OCI-LY7 (cell line): ENCODE measurements at regions not wholly inside any gene's neighbourhood (a gene's known extent, or its start where the extent isn't known, plus 50 kb on each side); places are given as distances from the start of the nearest gene placed in this dataset.

ENCODE experiments used
- BruUV-seq: library from RNA; stranded (reverse); fragments of 400-500 nt; replicated peaks from 2 replicates; lab custom pipeline; 2021; lab: Mats Ljungman, UMichigan
- CTCF ChIA-PET: fragments of 300-600 bp; sonication (Branson Sonifier 250); formaldehyde crosslinking; loops from one replicate; lab custom pipeline; 2022; ENCODE audit warnings: antibody characterized with exemption; ENCODE audit not compliant: unreplicated experiment; lab: Charles Lee
- POLR2A ChIA-PET: fragments of 300-600 bp; sonication (Branson Sonifier 250); formaldehyde crosslinking; loops from one replicate; lab custom pipeline; 2022; ENCODE audit warnings: antibody characterized with exemption; lab: Charles Lee
- DNase-seq: peaks from one replicate; pipeline ENCODE4 v3.0.0-alpha.2; 2015; ENCODE audit warnings: low spot score
- H2AFZ ChIP-seq: fragments of 200-600 bp; sonication (generic), shearing (Covaris generic); 2 replicates; pipeline ENCODE4 v1.6.1; 2014; ENCODE audit warnings: mild to moderate bottlenecking, antibody characterized with exemption, low read length, moderate library complexity
- H3K27ac ChIP-seq: fragments of 200-600 bp; sonication (generic); 2 replicates; pipeline ENCODE4 v1.5.1; 2014; ENCODE audit warnings: mixed run types, low read depth, mild to moderate bottlenecking, moderate library complexity, low read length, inconsistent platforms; ENCODE audit not compliant: poor library complexity, severe bottlenecking
- H3K36me3 ChIP-seq: fragments of 200-600 bp; sonication (generic); 2 replicates; pipeline ENCODE4 v1.6.1; 2014; ENCODE audit warnings: mild to moderate bottlenecking, antibody characterized with exemption, low read length, moderate library complexity, mixed read lengths; ENCODE audit not compliant: insufficient read depth
- H3K4me1 ChIP-seq: fragments of 200-600 bp; sonication (generic); 2 replicates; pipeline ENCODE4 v1.5.1; 2014; ENCODE audit warnings: mild to moderate bottlenecking, low read length; ENCODE audit not compliant: insufficient read depth, poor library complexity, severe bottlenecking
- H3K4me2 ChIP-seq: fragments of 200-600 bp; sonication (generic); 2 replicates; pipeline ENCODE4 v1.6.1; 2014; ENCODE audit warnings: mild to moderate bottlenecking, low read length
- H3K4me3 ChIP-seq: fragments of 200-600 bp; sonication (generic); 2 replicates; pipeline ENCODE4 v1.5.1; 2014; ENCODE audit warnings: mild to moderate bottlenecking, low read depth, low read length; ENCODE audit not compliant: poor library complexity, severe bottlenecking
- H3K79me2 ChIP-seq: fragments of 200-600 bp; sonication (generic); 2 replicates; pipeline ENCODE4 v1.6.1; 2016; ENCODE audit warnings: low read depth, mild to moderate bottlenecking, low read length, moderate library complexity, mixed read lengths; ENCODE audit not compliant: insufficient read depth
- H3K9me2 ChIP-seq: fragments of 200-600 bp; sonication (generic); 2 replicates; pipeline ENCODE4 v1.6.1; 2016; ENCODE audit warnings: mild to moderate bottlenecking, low read length, mixed read lengths; ENCODE audit not compliant: insufficient read depth
- H3K9me3 ChIP-seq: fragments of 200-600 bp; sonication (generic); 2 replicates; pipeline ENCODE4 v1.6.1; 2014; ENCODE audit warnings: mild to moderate bottlenecking, mixed run types, low read length, mixed read lengths
- H4K20me1 ChIP-seq: fragments of 200-600 bp; sonication (generic); 2 replicates; pipeline ENCODE4 v1.6.1; 2014; ENCODE audit warnings: mild to moderate bottlenecking, antibody characterized with exemption, low read length, moderate library complexity, mixed read lengths; ENCODE audit not compliant: insufficient read depth
- EZH2phosphoT487 ChIP-seq: fragments of 200-600 bp; sonication (generic); IDR thresholded peaks from 2 replicates; pipeline ENCODE4 v1.6.1; 2018; ENCODE audit warnings: low read depth, borderline replicate concordance, mild to moderate bottlenecking, mixed run types, antibody characterized with exemption, low read length, moderate library complexity, mixed read lengths
- intact Hi-C: fragments of 100-400 bp; cut with micrococcal nuclease; formaldehyde crosslinking; loops from one replicate; pipeline ENCODE4 v1.10.0; 2022; ENCODE audit not compliant: unreplicated experiment
- TF ChIP-seq, protein P1 (sequence below): fragments of 200-600 bp; sonication (generic); conservative IDR thresholded peaks from 2 replicates; pipeline ENCODE4 v1.5.1; 2014; ENCODE audit warnings: mild to moderate bottlenecking, antibody characterized with exemption, low read length, moderate library complexity, mixed read lengths

DNA sequence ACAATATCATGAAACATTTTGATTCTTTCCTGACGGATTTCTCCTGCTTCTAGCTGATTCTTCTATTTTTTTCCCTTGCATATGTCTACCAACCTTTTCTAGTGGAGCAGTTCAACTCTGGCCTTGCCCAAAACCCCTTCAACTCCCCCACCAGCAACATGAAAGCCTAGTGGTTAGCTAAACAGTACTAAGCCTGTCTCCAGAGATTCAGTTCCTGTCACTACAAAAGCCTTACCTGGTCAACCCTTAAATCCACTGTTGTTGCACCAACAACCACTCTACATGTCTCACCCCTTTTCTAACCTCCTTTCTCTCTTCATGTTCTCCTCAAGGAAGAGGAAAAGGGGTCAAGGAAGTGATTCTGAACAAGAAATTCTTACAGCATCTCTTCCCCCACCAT, 74.8 kb upstream of the PIK3R1 start:
- Histone ChIP-seq H3K4me3 (no peak overlapping the region), H3K4me2 (no peak overlapping the region), H3K79me2 (no peaks in the 10 kb centered on the region), H3K36me3 (no peaks in the 10 kb centered on the region), H3K27ac (no peak overlapping the region), H2AFZ (peak overlapping the region; percentile 83), H3K4me1 (no peaks in the 10 kb centered on the region), H4K20me1 (no peaks in the 10 kb centered on the region), H3K9me2 (no peaks in the 10 kb centered on the region), H3K9me3 (no peaks in the 10 kb centered on the region)
- CTCF ChIA-PET: no interaction called here
- BruUV-seq: no TSS peak
- POLR2A ChIA-PET: interaction anchor here (0.7 kb wide), 1 partner anchor 15 kb away, joined by 4 read pairs; no protein-coding TSS in a partner anchor
- DNase-seq: no peak
- TF ChIP-seq EZH2phosphoT487: no peak
- TF ChIP-seq, protein P1, sequence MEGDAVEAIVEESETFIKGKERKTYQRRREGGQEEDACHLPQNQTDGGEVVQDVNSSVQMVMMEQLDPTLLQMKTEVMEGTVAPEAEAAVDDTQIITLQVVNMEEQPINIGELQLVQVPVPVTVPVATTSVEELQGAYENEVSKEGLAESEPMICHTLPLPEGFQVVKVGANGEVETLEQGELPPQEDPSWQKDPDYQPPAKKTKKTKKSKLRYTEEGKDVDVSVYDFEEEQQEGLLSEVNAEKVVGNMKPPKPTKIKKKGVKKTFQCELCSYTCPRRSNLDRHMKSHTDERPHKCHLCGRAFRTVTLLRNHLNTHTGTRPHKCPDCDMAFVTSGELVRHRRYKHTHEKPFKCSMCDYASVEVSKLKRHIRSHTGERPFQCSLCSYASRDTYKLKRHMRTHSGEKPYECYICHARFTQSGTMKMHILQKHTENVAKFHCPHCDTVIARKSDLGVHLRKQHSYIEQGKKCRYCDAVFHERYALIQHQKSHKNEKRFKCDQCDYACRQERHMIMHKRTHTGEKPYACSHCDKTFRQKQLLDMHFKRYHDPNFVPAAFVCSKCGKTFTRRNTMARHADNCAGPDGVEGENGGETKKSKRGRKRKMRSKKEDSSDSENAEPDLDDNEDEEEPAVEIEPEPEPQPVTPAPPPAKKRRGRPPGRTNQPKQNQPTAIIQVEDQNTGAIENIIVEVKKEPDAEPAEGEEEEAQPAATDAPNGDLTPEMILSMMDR: no peak
- intact Hi-C loops: no loop called here

- Histone ChIP-seq H4K20me1 (no peaks in the 10 kb centered on the region), H3K27ac (no peak overlapping the region), H3K79me2 (no peaks in the 10 kb centered on the region), H3K4me3 (no peak overlapping the region), H3K4me1 (no peaks in the 10 kb centered on the region), H3K9me2 (no peaks in the 10 kb centered on the region), H3K36me3 (no peaks in the 10 kb centered on the region), H3K4me2 (no peak overlapping the region), H2AFZ (no peak overlapping the region), H3K9me3 (no peaks in the 10 kb centered on the region)
- no TSS peak for BruUV-seq
- no peak for TF ChIP-seq EZH2phosphoT487
- TF ChIP-seq, protein P1: no peak
- DNase-seq: no peak
- intact Hi-C loops: no loop called here
- POLR2A ChIA-PET: interaction anchor here (0.7 to 1.5 kb wide), 2 partner anchors 11 to 14 kb away, joined by 4 read pairs; no protein-coding TSS in a partner anchor
- CTCF ChIA-PET: no interaction called here
Measured at GRCh38 chr5:68139611-68140441, 75.7 kb upstream of the PIK3R1 start.

- Histone ChIP-seq H4K20me1 (no peaks in the 10 kb centered on the region), H3K9me2 (no peaks in the 10 kb centered on the region), H3K9me3 (no peaks in the 10 kb centered on the region), H3K36me3 (no peaks in the 10 kb centered on the region), H3K4me2 (no peak overlapping the region), H3K79me2 (no peaks in the 10 kb centered on the region), H2AFZ (no peak overlapping the region), H3K27ac (no peak overlapping the region), H3K4me1 (no peaks in the 10 kb centered on the region), H3K4me3 (no peak overlapping the region)
- BruUV-seq: no TSS peak
- TF ChIP-seq, protein P1: no peak
- TF ChIP-seq EZH2phosphoT487: no peak
- DNase-seq: no peak
- ChIA-PET CTCF (no interaction called here), POLR2A (interaction anchor here (0.6 kb wide), 1 partner anchor 373 kb away, joined by 5 read pairs; no protein-coding TSS in a partner anchor)
- intact Hi-C loops: no loop called here
Measured at GRCh38 chr5:68137511-68138140, 77.9 kb upstream of the PIK3R1 start.
